Hepatocyte (in vitro differentiated cells): ENCODE measurements at regions not wholly inside any gene's neighbourhood (a gene's known extent, or its start where the extent isn't known, plus 50 kb on each side); places are given as distances from the start of the nearest gene placed in this dataset.
A peak's percentile ranks its signal among the peaks of the same experiment; 100 is the strongest.

Source experiments
- DNase-seq: peaks from one replicate; pipeline ENCODE4 v3.0.0-alpha.2; 2016; ENCODE audit warnings: low spot score
- H2AFZ ChIP-seq: fragments of 200-600 bp; sonication (generic); 2 replicates; pipeline ENCODE4 v1.6.0; 2016; ENCODE audit warnings: antibody characterized with exemption, mild to moderate bottlenecking
- H3K27ac ChIP-seq: fragments of 200-600 bp; sonication (generic); 2 replicates; pipeline ENCODE4 v1.5.1; 2016; ENCODE audit warnings: mild to moderate bottlenecking
- H3K27me3 ChIP-seq: fragments of 200-600 bp; sonication (generic); 2 replicates; pipeline ENCODE4 v1.6.1; 2016
- H3K36me3 ChIP-seq: fragments of 200-600 bp; sonication (generic); replicated peaks from 2 replicates; pipeline ENCODE4 v1.5.1; 2016; ENCODE audit warnings: low read depth; ENCODE audit not compliant: insufficient read depth
- H3K4me1 ChIP-seq: fragments of 200-600 bp; sonication (generic); 2 replicates; pipeline ENCODE4 v1.5.1; 2016; ENCODE audit warnings: mild to moderate bottlenecking, moderate library complexity; ENCODE audit not compliant: insufficient read depth
- H3K4me2 ChIP-seq: fragments of 200-600 bp; sonication (generic); 2 replicates; pipeline ENCODE4 v1.6.0; 2016
- H3K4me3 ChIP-seq: fragments of 200-600 bp; sonication (generic); 2 replicates; pipeline ENCODE4 v1.5.1; 2016; ENCODE audit warnings: mild to moderate bottlenecking
- H3K79me2 ChIP-seq: fragments of 200-600 bp; sonication (generic); 2 replicates; pipeline ENCODE4 v1.6.0; 2017; ENCODE audit warnings: mild to moderate bottlenecking
- H3K9me2 ChIP-seq: fragments of 200-600 bp; sonication (generic); replicated peaks from 2 replicates; pipeline ENCODE4 v1.6.0; 2017; ENCODE audit warnings: mild to moderate bottlenecking; ENCODE audit not compliant: insufficient read depth
- H3K9me3 ChIP-seq: fragments of 200-600 bp; sonication (generic); 2 replicates; pipeline ENCODE4 v1.5.1; 2016; ENCODE audit warnings: low read depth, mild to moderate bottlenecking
- H4K20me1 ChIP-seq: fragments of 200-600 bp; sonication (generic); 2 replicates; pipeline ENCODE4 v1.6.0; 2016; ENCODE audit warnings: mild to moderate bottlenecking; ENCODE audit not compliant: insufficient read depth, poor library complexity, severe bottlenecking
- EZH2 ChIP-seq: fragments of 200-600 bp; sonication (generic); IDR thresholded peaks from 2 replicates; pipeline ENCODE4 v1.6.1; 2016; ENCODE audit warnings: antibody characterized with exemption, mild to moderate bottlenecking, borderline replicate concordance
- EZH2phosphoT487 ChIP-seq: fragments of 200-600 bp; sonication (generic); IDR thresholded peaks from one replicate; pipeline ENCODE4 v1.6.1; 2018; ENCODE audit warnings: antibody characterized with exemption, mild to moderate bottlenecking, low read depth, moderate library complexity; ENCODE audit not compliant: unreplicated experiment, severe bottlenecking
- WGBS: methylation state at CpG from one replicate; pipeline ENCODE4 v1.1.6; 2016; ENCODE audit warnings: low lambda C conversion rate; ENCODE audit errors: missing lambda C conversion rate; 5-methylcytosine and 5-hydroxymethylcytosine counted together
- TF ChIP-seq, protein P1 (sequence below): fragments of 200-600 bp; sonication (generic); IDR thresholded peaks from 2 replicates; pipeline ENCODE4 v1.5.1; 2016; ENCODE audit warnings: antibody characterized with exemption, mild to moderate bottlenecking; ENCODE audit not compliant: poor library complexity

DNA sequence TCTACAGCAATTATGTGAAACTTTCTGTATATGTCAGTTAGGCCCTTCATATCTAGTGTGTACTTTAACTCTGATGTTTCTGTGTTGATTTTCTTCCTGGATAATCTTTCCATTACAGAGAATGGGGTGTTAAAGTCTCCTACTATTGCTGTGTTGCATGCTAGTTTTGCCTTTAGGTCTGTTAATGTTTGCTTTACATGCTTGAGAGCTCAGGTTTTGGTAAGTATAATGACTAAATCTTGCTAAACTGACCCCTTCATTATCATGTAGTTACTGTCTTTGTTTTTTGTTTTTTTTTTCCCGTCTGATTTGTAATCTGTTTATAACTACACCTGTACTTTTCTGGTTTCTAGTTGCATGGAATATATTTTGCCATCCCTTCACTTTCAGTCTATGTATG, 63.6 kb upstream of the UGT2B15 start:
- 50% methylated on average over 1 of the region's 1 CpG for WGBS
- H3K27ac ChIP-seq = peak overlapping the region; percentile 82

GRCh38 chr4:68735106-68735505, 64.7 kb upstream of the UGT2B15 start:
- TF ChIP-seq, protein P1, sequence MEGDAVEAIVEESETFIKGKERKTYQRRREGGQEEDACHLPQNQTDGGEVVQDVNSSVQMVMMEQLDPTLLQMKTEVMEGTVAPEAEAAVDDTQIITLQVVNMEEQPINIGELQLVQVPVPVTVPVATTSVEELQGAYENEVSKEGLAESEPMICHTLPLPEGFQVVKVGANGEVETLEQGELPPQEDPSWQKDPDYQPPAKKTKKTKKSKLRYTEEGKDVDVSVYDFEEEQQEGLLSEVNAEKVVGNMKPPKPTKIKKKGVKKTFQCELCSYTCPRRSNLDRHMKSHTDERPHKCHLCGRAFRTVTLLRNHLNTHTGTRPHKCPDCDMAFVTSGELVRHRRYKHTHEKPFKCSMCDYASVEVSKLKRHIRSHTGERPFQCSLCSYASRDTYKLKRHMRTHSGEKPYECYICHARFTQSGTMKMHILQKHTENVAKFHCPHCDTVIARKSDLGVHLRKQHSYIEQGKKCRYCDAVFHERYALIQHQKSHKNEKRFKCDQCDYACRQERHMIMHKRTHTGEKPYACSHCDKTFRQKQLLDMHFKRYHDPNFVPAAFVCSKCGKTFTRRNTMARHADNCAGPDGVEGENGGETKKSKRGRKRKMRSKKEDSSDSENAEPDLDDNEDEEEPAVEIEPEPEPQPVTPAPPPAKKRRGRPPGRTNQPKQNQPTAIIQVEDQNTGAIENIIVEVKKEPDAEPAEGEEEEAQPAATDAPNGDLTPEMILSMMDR = no peak
- TF ChIP-seq EZH2phosphoT487 (no peak), EZH2 (no peak)
- peaks cover 20% of the 10 kb centered on the region for H3K79me2 ChIP-seq
- H3K4me1 ChIP-seq = peaks cover 19% of the 10 kb centered on the region
- no peak overlapping the region for H3K4me3 ChIP-seq
- peak overlapping the region; percentile 82 for H3K27ac ChIP-seq
- peak overlapping the region; percentile 22 for H2AFZ ChIP-seq
- peak overlapping the region; percentile 58 for H3K4me2 ChIP-seq
- H3K27me3 ChIP-seq = no peaks in the 10 kb centered on the region
- no peaks in the 10 kb centered on the region for H3K9me2 ChIP-seq
- 42% methylated on average over 1 of the region's 1 CpG for WGBS
- no peaks in the 10 kb centered on the region for H3K36me3 ChIP-seq
- H4K20me1 ChIP-seq = no peaks in the 10 kb centered on the region
- DNase-seq = no peak
- no peaks in the 10 kb centered on the region for H3K9me3 ChIP-seq

More for the DNA sequence above, 63.6 kb upstream of the UGT2B15 start:
- H2AFZ ChIP-seq = no peak overlapping the region
- no peaks in the 10 kb centered on the region for H3K36me3 ChIP-seq
- H3K9me3 ChIP-seq = no peaks in the 10 kb centered on the region
- H3K4me3 ChIP-seq = peak overlapping the region; percentile 20
- DNase-seq = no peak
- peaks cover 19% of the 10 kb centered on the region for H3K4me1 ChIP-seq
- no peaks in the 10 kb centered on the region for H4K20me1 ChIP-seq
- TF ChIP-seq EZH2 = no peak
- TF ChIP-seq EZH2phosphoT487 = no peak
- TF ChIP-seq, protein P1 = no peak
- peaks cover 20% of the 10 kb centered on the region for H3K79me2 ChIP-seq
- peak overlapping the region; percentile 58 for H3K4me2 ChIP-seq
- H3K9me2 ChIP-seq = no peaks in the 10 kb centered on the region
- H3K27me3 ChIP-seq = no peaks in the 10 kb centered on the region

- Histone ChIP-seq H4K20me1 (no peaks in the 10 kb centered on the region), H3K79me2 (peaks cover 20% of the 10 kb centered on the region), H3K4me2 (no peak overlapping the region), H3K4me1 (peaks cover 19% of the 10 kb centered on the region), H3K36me3 (no peaks in the 10 kb centered on the region), H3K27ac (peak overlapping the region; percentile 82), H3K4me3 (no peak overlapping the region), H3K27me3 (no peaks in the 10 kb centered on the region), H3K9me2 (no peaks in the 10 kb centered on the region), H3K9me3 (no peaks in the 10 kb centered on the region), H2AFZ (no peak overlapping the region)
- 90% methylated on average over 1 of the region's 1 CpG for WGBS
- no peak for DNase-seq
- TF ChIP-seq EZH2phosphoT487 (no peak), EZH2 (no peak)
- TF ChIP-seq, protein P1 = no peak
Observed at GRCh38 chr4:68736813-68737212, 66.4 kb upstream of the UGT2B15 start.

- Histone ChIP-seq H4K20me1 (no peaks in the 10 kb centered on the region), H3K79me2 (peaks cover 20% of the 10 kb centered on the region), H3K4me2 (no peak overlapping the region), H3K9me2 (no peaks in the 10 kb centered on the region), H3K4me3 (no peak overlapping the region), H3K27ac (no peak overlapping the region), H3K4me1 (peaks cover 15% of the 10 kb centered on the region), H2AFZ (no peak overlapping the region), H3K9me3 (peaks cover 6% of the 10 kb centered on the region), H3K27me3 (no peaks in the 10 kb centered on the region), H3K36me3 (no peaks in the 10 kb centered on the region)
- no peak for TF ChIP-seq EZH2
- TF ChIP-seq, protein P1 = no peak
- TF ChIP-seq EZH2phosphoT487 = no peak
- 89% methylated on average over 2 of the region's 2 CpGs for WGBS
- DNase-seq = no peak
Observed at GRCh38 chr4:68738036-68738435, 67.6 kb upstream of the UGT2B15 start.
